ENCODE measurements at regions not wholly inside any gene's neighbourhood (a gene's known extent, or its start where the extent isn't known, plus 50 kb on each side); places are given as distances from the start of the nearest gene placed in this dataset.

DNA sequence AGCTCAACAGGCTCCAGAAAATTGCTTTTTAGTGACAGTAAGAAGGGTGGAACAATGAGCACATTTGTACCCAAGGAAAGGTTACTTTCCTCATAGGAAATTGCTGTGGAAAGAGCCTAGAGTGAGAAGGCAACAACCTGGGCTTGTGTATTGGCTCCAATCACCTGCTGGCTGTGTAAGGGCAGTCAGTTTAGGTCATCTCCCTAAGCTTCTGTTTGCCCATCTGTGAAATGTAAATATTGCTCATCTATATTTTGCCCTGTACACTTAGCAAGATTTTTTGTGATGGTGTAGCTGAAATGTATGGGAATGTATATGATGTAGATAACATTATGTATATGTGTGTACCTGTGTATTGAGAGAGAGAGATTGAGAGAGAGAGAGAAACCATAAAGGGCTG lies 225.2 kb upstream of the MPHOSPH6 start:
- H3K9me3 ChIP-seq: no peaks in the 10 kb centered on the region
- no peak for TF ChIP-seq Cebpa-rat (IDR thresholded peaks at IDR 0.05)

DNA sequence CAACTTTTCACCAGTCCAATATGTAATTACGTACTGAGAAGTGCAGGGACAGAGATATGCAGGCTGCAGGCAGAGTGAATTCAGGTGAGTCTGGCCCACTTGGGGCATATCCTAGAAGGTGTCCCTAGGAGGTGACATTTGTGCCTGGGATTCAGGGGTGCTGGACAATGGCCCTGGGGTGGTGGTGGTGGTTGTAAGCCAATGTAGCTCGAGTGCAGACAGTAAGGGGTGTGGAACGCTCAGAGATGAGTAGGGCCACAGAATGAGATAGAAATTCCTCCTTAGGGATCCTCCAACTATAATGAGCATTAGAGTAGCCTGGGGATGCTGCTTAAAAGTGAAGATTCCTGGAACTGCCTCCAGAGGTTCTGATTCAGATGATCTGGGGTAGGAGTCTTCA lies 221.7 kb upstream of the MPHOSPH6 start:
- Histone ChIP-seq H3K9me3 (no peaks in the 10 kb centered on the region), H3K4me1 (peaks cover 1% of the 10 kb centered on the region; the same call in 1 of the 2 replicates), H3K27me3 (no peaks in the 10 kb centered on the region), H4K20me1 (no peaks in the 10 kb centered on the region), H3K4me3 (no peak overlapping the region), H3K36me3 (no peaks in the 10 kb centered on the region), H3K9ac (no peak overlapping the region), H3K4me2 (no peak overlapping the region), H3K27ac (no peak overlapping the region)
- TF ChIP-seq Cebpa-rat (IDR thresholded peaks at IDR 0.05): no peak

More for the DNA sequence above, 225.2 kb upstream of the MPHOSPH6 start:
- H3K9ac ChIP-seq: no peak overlapping the region
- H3K4me2 ChIP-seq: no peak overlapping the region
- H3K27ac ChIP-seq: no peak overlapping the region
- H4K20me1 ChIP-seq: no peaks in the 10 kb centered on the region
- no peak overlapping the region for H3K4me3 ChIP-seq
- no peaks in the 10 kb centered on the region for H3K27me3 ChIP-seq
- H3K4me1 ChIP-seq: peaks cover 6% of the 10 kb centered on the region; the same call in 1 of the 2 replicates
- H3K36me3 ChIP-seq: no peaks in the 10 kb centered on the region

DNA sequence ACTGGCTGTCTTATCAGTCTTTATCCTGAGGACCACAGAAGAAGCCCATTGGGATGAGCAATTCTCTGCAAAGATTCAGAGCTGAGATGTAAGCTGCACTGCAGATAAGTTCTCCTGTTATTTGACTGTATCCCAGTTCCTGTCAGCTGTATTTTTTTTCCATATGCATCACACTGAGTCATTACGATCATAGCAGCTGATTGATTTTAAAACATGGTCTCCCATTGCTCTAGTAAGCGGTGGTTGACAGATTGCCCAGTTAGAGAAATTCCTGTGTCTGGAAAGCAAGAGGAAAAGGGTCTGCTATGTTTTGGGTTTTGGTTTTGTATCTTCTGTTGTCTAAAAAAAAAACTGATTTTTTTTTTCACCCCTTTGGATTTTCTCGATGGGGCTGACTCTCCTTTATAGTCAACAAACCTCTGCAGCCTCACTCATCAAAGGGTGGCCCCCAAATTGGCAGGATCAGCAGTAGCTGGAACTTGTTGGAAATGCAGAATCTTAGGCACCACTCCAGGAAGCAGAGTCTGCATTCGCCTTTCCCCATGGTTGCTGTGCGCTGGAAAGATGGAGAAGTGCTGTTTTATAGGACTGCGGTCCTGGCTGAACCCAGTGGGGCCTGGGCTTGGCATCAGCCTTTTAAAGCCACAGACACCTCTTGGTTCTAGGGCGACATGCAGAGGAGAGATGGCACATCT lies 220.1 kb upstream of the MPHOSPH6 start:
- Histone ChIP-seq H3K27me3 (no peaks in the 10 kb centered on the region), H3K9ac (no peak overlapping the region), H3K4me2 (no peak overlapping the region), H3K27ac (no peak overlapping the region), H3K9me3 (no peaks in the 10 kb centered on the region), H3K4me3 (no peak overlapping the region), H3K36me3 (no peaks in the 10 kb centered on the region), H3K4me1 (no peaks in the 10 kb centered on the region), H4K20me1 (no peaks in the 10 kb centered on the region)
- TF ChIP-seq Cebpa-rat (IDR thresholded peaks at IDR 0.05): no peak

DNA sequence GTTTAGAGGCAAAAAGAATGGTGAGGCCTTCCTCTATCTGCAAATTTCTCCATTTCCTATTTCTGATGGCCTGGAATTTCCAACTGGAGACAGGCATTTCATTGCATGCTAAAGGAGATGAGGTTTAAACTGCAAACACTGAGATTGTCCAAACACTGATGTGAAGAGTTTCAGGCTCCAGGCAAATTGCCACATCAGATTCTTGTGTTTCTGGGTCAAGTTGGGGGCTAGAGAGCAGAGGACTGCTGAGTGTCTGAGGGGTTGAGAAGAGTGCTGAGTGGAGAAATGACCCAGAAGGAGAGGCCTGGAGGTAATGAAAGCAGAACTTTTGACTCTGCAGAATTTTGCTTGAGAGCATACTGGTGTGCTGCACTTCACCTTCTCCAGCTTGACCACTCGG lies 216.7 kb upstream of the MPHOSPH6 start:
- no peak overlapping the region for H3K4me3 ChIP-seq
- TF ChIP-seq Cebpa-rat (IDR thresholded peaks at IDR 0.05): no peak
- H3K4me2 ChIP-seq: no peak overlapping the region
- H3K27ac ChIP-seq: no peak overlapping the region
- H3K4me1 ChIP-seq: peaks cover 6% of the 10 kb centered on the region; the same call in 1 of the 2 replicates
- no peaks in the 10 kb centered on the region for H3K36me3 ChIP-seq
- no peak overlapping the region for H3K9ac ChIP-seq
- H4K20me1 ChIP-seq: no peaks in the 10 kb centered on the region
- H3K27me3 ChIP-seq: no peaks in the 10 kb centered on the region
- no peaks in the 10 kb centered on the region for H3K9me3 ChIP-seq

DNA sequence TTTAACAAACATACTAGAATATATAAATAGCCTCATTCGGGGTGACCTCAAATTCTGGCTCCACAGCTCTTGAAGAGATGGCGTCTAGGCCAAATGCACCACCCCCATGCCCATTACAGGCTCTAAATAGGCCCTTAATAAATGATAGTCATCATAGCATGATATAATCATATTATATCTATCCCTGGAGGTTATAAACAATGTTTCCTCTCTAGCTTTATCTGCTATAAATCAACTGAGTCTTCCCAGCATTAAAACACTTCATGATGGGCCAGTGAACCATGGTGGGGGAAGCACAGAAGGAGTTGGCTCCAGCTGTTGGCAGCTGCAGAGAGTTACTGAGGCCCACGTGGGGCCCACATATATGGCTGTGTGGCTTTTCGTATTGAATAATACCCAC lies 214.9 kb upstream of the MPHOSPH6 start:
- TF ChIP-seq Cebpa-rat (IDR thresholded peaks at IDR 0.05): no peak
- no peaks in the 10 kb centered on the region for H3K36me3 ChIP-seq

DNA sequence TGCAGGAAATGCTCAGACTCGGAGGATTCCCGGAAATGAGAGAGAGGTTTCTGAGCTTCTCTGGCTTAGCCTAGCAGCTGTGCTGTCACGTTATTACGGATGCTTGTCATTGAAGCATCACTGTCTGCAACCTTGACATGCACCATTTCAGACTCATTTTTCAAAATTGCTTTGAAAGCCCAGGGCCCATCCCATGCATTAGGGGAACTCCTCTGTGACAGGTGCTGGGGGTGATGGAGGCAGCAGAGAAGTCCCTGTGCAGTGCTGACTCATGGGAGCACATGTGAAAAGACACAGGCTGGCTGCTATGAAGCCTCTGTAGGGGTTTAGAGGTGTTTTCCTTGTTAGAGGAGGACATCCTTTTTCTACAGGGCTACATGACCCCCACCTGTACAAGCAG lies 214.0 kb upstream of the MPHOSPH6 start:
- peaks cover 6% of the 10 kb centered on the region; the same call in 1 of the 2 replicates for H3K4me1 ChIP-seq
- TF ChIP-seq Cebpa-rat (IDR thresholded peaks at IDR 0.05): no peak
- H3K27me3 ChIP-seq: no peaks in the 10 kb centered on the region
- H3K9ac ChIP-seq: no peak overlapping the region
- H3K36me3 ChIP-seq: no peaks in the 10 kb centered on the region
- H3K4me3 ChIP-seq: no peak overlapping the region
- no peaks in the 10 kb centered on the region for H3K9me3 ChIP-seq
- no peak overlapping the region for H3K27ac ChIP-seq
- no peaks in the 10 kb centered on the region for H4K20me1 ChIP-seq
- H3K4me2 ChIP-seq: no peak overlapping the region; the same call in 1 of the 2 replicates

More for the DNA sequence above, 214.9 kb upstream of the MPHOSPH6 start:
- Histone ChIP-seq H3K4me3 (no peak overlapping the region), H3K9me3 (no peaks in the 10 kb centered on the region), H3K9ac (no peak overlapping the region), H3K4me2 (no peak overlapping the region), H3K27ac (no peak overlapping the region), H3K4me1 (peaks cover 6% of the 10 kb centered on the region; the same call in 1 of the 2 replicates), H3K27me3 (no peaks in the 10 kb centered on the region), H4K20me1 (no peaks in the 10 kb centered on the region)

DNA sequence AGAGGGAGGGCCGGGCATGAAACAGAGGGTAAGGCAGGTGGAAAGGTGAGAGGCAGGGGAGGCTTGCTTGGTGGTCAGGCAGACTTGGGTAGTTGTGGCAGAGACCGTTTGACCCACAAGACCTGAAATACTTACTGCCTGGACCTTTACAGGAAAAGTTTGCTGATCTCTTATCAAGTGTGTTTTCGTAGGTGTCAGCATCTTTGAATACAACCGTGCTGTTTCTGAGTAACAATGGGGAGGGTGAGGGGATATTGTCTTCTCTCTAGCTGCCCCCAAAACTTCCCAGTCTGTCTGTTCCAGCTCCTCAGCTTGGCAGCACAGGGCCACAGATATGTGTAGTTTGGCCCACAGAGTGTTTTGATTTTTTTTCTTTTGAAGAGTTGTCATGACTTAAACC lies 212.5 kb upstream of the MPHOSPH6 start:
- Histone ChIP-seq H4K20me1 (no peaks in the 10 kb centered on the region), H3K36me3 (no peaks in the 10 kb centered on the region), H3K27me3 (no peaks in the 10 kb centered on the region), H3K4me1 (peaks cover 6% of the 10 kb centered on the region; the same call in 1 of the 2 replicates), H3K4me3 (no peak overlapping the region), H3K9me3 (no peaks in the 10 kb centered on the region), H3K9ac (no peak overlapping the region), H3K27ac (no peak overlapping the region), H3K4me2 (no peak overlapping the region)
- no peak for TF ChIP-seq Cebpa-rat (IDR thresholded peaks at IDR 0.05)

DNA sequence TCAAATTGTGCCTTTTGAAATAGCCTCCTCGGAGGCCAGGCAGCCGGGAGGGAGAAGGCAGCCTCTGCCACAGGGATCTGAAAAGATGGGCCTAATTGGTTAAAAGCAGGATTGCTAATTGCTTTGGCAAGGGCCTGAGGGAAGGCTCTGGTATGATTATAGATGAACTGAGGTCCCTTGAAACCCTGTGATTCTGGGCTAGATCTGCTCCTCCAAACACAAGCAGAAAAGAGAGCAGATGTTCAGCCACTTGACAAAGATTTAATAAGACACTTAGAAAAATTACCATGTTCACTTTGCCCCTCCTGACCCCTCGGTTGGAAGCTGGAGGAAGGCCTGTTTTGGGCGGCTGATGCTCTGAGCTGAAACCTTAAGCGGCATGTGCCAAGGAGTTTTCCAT lies 209.5 kb upstream of the MPHOSPH6 start:
- Histone ChIP-seq H3K9me3 (no peaks in the 10 kb centered on the region), H3K36me3 (no peaks in the 10 kb centered on the region), H3K4me2 (no peak overlapping the region), H3K27me3 (no peaks in the 10 kb centered on the region), H4K20me1 (no peaks in the 10 kb centered on the region), H3K4me3 (no peak overlapping the region), H3K27ac (no peak overlapping the region), H3K4me1 (peaks cover 6% of the 10 kb centered on the region; the same call in 1 of the 2 replicates), H3K9ac (no peak overlapping the region)
- TF ChIP-seq Cebpa-rat (IDR thresholded peaks at IDR 0.05): no peak

DNA sequence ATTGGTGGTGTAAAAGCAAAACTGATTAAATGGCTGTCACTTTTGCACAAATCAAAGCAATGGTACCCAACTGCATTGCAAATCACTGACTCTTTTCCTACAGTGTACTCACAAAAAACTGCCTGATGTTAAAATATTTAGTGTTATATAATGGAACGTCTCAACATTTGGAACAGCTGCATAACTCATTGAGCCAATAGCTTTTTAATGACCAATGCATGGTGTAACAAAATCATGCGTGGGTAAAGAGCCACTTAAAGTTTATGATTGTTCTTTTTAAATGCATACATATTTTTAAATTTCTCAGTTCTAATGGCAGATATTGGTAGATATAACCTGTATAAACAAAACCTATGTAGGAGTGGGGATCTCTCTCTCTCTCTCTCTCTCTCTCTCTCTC lies 204.0 kb upstream of the MPHOSPH6 start:
- H3K27me3 ChIP-seq: no peaks in the 10 kb centered on the region
- H3K27ac ChIP-seq: no peak overlapping the region
- no peak overlapping the region for H3K9ac ChIP-seq
- TF ChIP-seq Cebpa-rat (IDR thresholded peaks at IDR 0.05): no peak
- no peak overlapping the region for H3K4me2 ChIP-seq
- H3K9me3 ChIP-seq: no peaks in the 10 kb centered on the region
- H3K36me3 ChIP-seq: no peaks in the 10 kb centered on the region
- H3K4me1 ChIP-seq: no peaks in the 10 kb centered on the region
- H3K4me3 ChIP-seq: no peak overlapping the region
- no peaks in the 10 kb centered on the region for H4K20me1 ChIP-seq

DNA sequence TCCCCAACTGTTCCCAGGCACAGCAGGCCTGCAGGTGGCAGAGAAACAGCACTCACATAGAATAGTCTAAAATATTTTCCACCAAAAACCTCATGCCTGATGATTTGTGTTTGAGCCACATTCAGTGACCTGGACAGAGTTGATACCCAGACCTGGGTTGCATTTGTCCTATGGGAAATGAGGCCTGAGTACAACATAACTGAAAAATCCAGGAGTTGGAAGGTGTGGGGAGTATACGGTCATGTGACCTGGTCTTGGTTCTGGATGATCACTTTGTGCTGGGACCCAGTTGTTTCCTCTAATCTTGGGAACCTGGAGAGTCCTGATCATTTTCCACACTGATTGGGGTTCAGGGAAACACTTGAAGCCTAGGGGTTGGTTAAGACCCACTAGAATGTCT lies 200.3 kb upstream of the MPHOSPH6 start:
- Histone ChIP-seq H3K9ac (no peak overlapping the region), H3K36me3 (no peaks in the 10 kb centered on the region)

More for the DNA sequence above, 200.3 kb upstream of the MPHOSPH6 start:
- no peak for TF ChIP-seq Cebpa-rat (IDR thresholded peaks at IDR 0.05)
- no peaks in the 10 kb centered on the region for H4K20me1 ChIP-seq
- H3K27me3 ChIP-seq: no peaks in the 10 kb centered on the region
- H3K27ac ChIP-seq: no peak overlapping the region
- no peak overlapping the region for H3K4me3 ChIP-seq
- no peaks in the 10 kb centered on the region for H3K9me3 ChIP-seq
- no peak overlapping the region for H3K4me2 ChIP-seq
- H3K4me1 ChIP-seq: no peaks in the 10 kb centered on the region

Data from BLaER1 (cell line).